HG02642 (cell line): ENCODE measurements at regions not wholly inside any gene's neighbourhood (a gene's known extent, or its start where the extent isn't known, plus 50 kb on each side); places are given as distances from the start of the nearest gene placed in this dataset.
"Not testable (repeated sequence)": the region's sequence is repeated elsewhere in the genome, so short reads cannot be mapped to it uniquely, and the experiment has no call there.

Experiments used
- ATAC-seq: cut with Tn5 transposase; IDR thresholded peaks from one replicate; pipeline ENCODE4 v1.9.1; 2021; ENCODE audit warnings: mild to moderate bottlenecking; ENCODE audit not compliant: unreplicated experiment, poor library complexity

GRCh38 chr10:28891058-28891713 is 213.9 kb downstream of the BAMBI start:
- no peak for ATAC-seq

- ATAC-seq = no peak
These were observed 215.7 kb downstream of the BAMBI start for GRCh38 chr10:28892818-28893547.

- no peak for ATAC-seq
These were observed 216.8 kb downstream of the BAMBI start for GRCh38 chr10:28894146-28894545.

- ATAC-seq = not testable (repeated sequence)
These were observed 218.3 kb downstream of the BAMBI start for GRCh38 chr10:28895671-28896070.

- not testable (repeated sequence) for ATAC-seq
These were observed 219.6 kb downstream of the BAMBI start for GRCh38 chr10:28896791-28897409.

- ATAC-seq = no peak
These were observed 220.5 kb downstream of the BAMBI start for GRCh38 chr10:28897617-28898464.

GRCh38 chr10:28902215-28902614 is 224.9 kb downstream of the BAMBI start:
- no peak for ATAC-seq

GRCh38 chr10:28903063-28903462 is 225.7 kb downstream of the BAMBI start:
- no peak for ATAC-seq

- ATAC-seq = no peak
These were observed 226.4 kb downstream of the BAMBI start for GRCh38 chr10:28903736-28904135.

GRCh38 chr10:28905371-28905770 is 228.1 kb downstream of the BAMBI start:
- ATAC-seq = no peak

- ATAC-seq = no peak
These were observed 228.7 kb downstream of the BAMBI start for GRCh38 chr10:28906011-28906411.

GRCh38 chr10:28906415-28906814 is 229.1 kb downstream of the BAMBI start:
- no peak for ATAC-seq

- no peak for ATAC-seq
These were observed 229.6 kb downstream of the BAMBI start for GRCh38 chr10:28906934-28907333.

- no peak for ATAC-seq
These were observed 232.6 kb downstream of the BAMBI start for GRCh38 chr10:28909875-28910274.

- no peak for ATAC-seq
These were observed 233.6 kb downstream of the BAMBI start for GRCh38 chr10:28910956-28911355.

GRCh38 chr10:28911511-28911910 is 234.2 kb downstream of the BAMBI start:
- not testable (repeated sequence) for ATAC-seq

GRCh38 chr10:28912017-28912783 is 234.9 kb downstream of the BAMBI start:
- no peak for ATAC-seq

- no peak for ATAC-seq
These were observed 236.3 kb downstream of the BAMBI start for GRCh38 chr10:28913436-28914237.

GRCh38 chr10:28914701-28915100 is 237.4 kb downstream of the BAMBI start:
- no peak for ATAC-seq
